RWPE1 (cell line): ENCODE measurements at regions not wholly inside any gene's neighbourhood (a gene's known extent, or its start where the extent isn't known, plus 50 kb on each side); places are given as distances from the start of the nearest gene placed in this dataset.
"Not testable (repeated sequence)": the region's sequence is repeated elsewhere in the genome, so short reads cannot be mapped to it uniquely, and the experiment has no call there.

ENCODE experiments used
- CTCF ChIA-PET: fragments of 350-600 bp; sonication (Branson Sonifier 250); formaldehyde crosslinking; extraction: SDS; loops from one replicate; lab custom pipeline; 2021; lab: Yijun Ruan, JAX
- POLR2A ChIA-PET: fragments of 400-600 bp; formaldehyde crosslinking; extraction: SDS; loops from one replicate; lab custom pipeline; 2020; ENCODE audit warnings: antibody characterized with exemption; ENCODE audit not compliant: low non-redundant PET; lab: Yijun Ruan, JAX
- DNase-seq: peaks from one replicate; pipeline ENCODE4 v3.0.0; 2012; ENCODE audit warnings: low spot score
- H3K27ac ChIP-seq: fragments of 450-650 bp; 2 replicates; pipeline ENCODE4 v1.5.1; 2017
- CTCF ChIP-seq: fragments of 450-650 bp; conservative IDR thresholded peaks from 2 replicates; pipeline ENCODE4 v1.5.1; 2017; ENCODE audit warnings: low read depth, mild to moderate bottlenecking

GRCh38 chr4:132792310-132792709 is 356.8 kb upstream of the PCDH10 start:
- ChIA-PET POLR2A (no interaction called here), CTCF (no interaction called here)
- TF ChIP-seq CTCF = no peak
- H3K27ac ChIP-seq = no peak overlapping the region
- DNase-seq = no peak

GRCh38 chr4:132797856-132798255 is 351.2 kb upstream of the PCDH10 start:
- no peak for DNase-seq
- no peak overlapping the region for H3K27ac ChIP-seq
- CTCF ChIA-PET = no interaction called here
- POLR2A ChIA-PET = no interaction called here
- no peak for TF ChIP-seq CTCF

GRCh38 chr4:132809298-132810032 is 339.6 kb upstream of the PCDH10 start:
- ChIA-PET POLR2A (no interaction called here), CTCF (no interaction called here)
- no peak for TF ChIP-seq CTCF
- DNase-seq = no peak
- H3K27ac ChIP-seq = no peak overlapping the region

GRCh38 chr4:132813061-132813460 is 336.0 kb upstream of the PCDH10 start:
- CTCF ChIA-PET, H3K27ac ChIP-seq, DNase-seq, POLR2A ChIA-PET: not testable (repeated sequence)

GRCh38 chr4:132818091-132818490 is 331.0 kb upstream of the PCDH10 start:
- ChIA-PET POLR2A (no interaction called here), CTCF (no interaction called here)
- H3K27ac ChIP-seq = no peak overlapping the region
- TF ChIP-seq CTCF = no peak
- DNase-seq = no peak

- CTCF ChIA-PET = interaction anchor here (0.5 kb wide), 1 partner anchor 316 kb away, joined by 3 read pairs; no protein-coding TSS in a partner anchor
- no peak overlapping the region for H3K27ac ChIP-seq
- no peak for TF ChIP-seq CTCF
- POLR2A ChIA-PET = no interaction called here
- no peak for DNase-seq
Observed at GRCh38 chr4:132823419-132823818, 325.7 kb upstream of the PCDH10 start.

- no peak for TF ChIP-seq CTCF
- no peak for DNase-seq
- ChIA-PET POLR2A (no interaction called here), CTCF (no interaction called here)
- H3K27ac ChIP-seq = no peak overlapping the region
Observed at GRCh38 chr4:132824761-132825160, 324.3 kb upstream of the PCDH10 start.
